Myocyte (in vitro differentiated cells): ENCODE measurements at regions not wholly inside any gene's neighbourhood (a gene's known extent, or its start where the extent isn't known, plus 50 kb on each side); places are given as distances from the start of the nearest gene placed in this dataset.

Experiments
- DNase-seq: peaks from one replicate; pipeline ENCODE4 v3.0.0-alpha.2; 2012; ENCODE audit warnings: low read depth

GRCh38 chr11:104609311-104610085 lies 288.8 kb downstream of the CASP12 start:
- peak; percentile 58 for DNase-seq

- no peak for DNase-seq
Measured at GRCh38 chr11:104602643-104603042, 295.6 kb downstream of the CASP12 start.

GRCh38 chr11:104594228-104594958 lies 303.9 kb downstream of the CASP12 start:
- no peak for DNase-seq

GRCh38 chr11:104588970-104589369 lies 309.3 kb downstream of the CASP12 start:
- DNase-seq: peak; percentile 62

DNA sequence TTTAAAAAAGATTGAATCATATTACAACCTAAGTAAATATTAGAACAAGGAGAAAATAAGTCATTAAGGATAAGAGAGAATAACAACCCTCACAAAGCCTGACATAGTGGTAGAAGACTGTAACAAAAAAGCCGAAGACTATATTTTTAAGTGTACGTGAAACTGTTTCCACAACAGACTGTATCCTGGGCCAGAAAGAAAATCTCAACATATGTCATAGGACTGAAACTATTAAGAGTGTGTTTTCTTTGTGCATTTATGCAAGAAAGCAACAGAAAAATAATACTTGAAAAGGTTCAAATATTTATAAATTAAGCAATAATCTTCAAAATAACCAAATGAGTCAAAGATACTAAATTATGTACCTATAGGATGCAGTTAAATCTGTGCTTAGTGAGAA lies 309.8 kb downstream of the CASP12 start:
- no peak for DNase-seq

DNA sequence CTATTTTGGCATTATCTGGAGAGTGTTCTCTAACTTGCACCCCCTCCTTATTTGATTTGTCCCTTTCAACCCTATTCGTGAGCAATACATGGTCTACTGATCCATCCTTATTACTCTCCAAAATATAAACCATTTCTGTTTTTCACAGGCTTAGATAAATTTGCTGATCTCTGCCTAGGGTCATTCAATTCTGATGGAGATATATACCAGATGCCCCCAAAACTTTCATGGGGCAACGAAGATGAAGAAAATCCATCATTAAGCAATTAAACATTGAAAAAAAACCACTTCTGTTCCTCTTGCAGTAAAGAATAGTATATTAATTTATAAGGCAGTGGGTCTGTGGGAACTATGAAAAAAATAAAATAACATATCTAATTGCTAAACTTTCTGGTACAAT lies 313.4 kb downstream of the CASP12 start:
- no peak for DNase-seq

GRCh38 chr11:104583857-104584256 lies 314.4 kb downstream of the CASP12 start:
- no peak for DNase-seq

GRCh38 chr11:104582431-104582830 lies 315.8 kb downstream of the CASP12 start:
- no peak for DNase-seq

GRCh38 chr11:104581246-104581980 lies 316.8 kb downstream of the CASP12 start:
- no peak for DNase-seq

GRCh38 chr11:104573441-104573990 lies 324.7 kb downstream of the CASP12 start:
- DNase-seq: peak; percentile 56

DNA sequence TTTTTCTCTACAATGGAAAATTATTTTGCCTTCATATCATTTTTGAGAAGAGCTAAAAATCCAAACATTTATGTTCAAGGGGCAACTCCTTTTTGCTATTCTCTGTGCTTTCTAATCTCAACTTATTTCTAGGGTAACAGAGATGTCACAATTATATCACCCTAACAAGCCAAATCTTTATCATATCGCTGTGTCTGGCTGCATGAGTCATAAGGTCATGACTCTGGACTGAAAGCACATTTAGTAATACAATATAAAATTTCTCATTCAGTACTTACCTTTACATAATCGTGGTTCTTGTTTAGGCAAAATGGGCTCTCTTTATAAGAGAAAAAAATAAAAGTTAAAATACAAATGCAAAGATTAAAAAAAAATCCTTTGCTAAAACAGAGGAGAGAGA lies 326.0 kb downstream of the CASP12 start:
- no peak for DNase-seq

- peak; percentile 33 for DNase-seq
Measured at GRCh38 chr11:104570078-104570701, 328.1 kb downstream of the CASP12 start.

- DNase-seq: no peak
Measured at GRCh38 chr11:104565583-104565961, 332.7 kb downstream of the CASP12 start.

DNA sequence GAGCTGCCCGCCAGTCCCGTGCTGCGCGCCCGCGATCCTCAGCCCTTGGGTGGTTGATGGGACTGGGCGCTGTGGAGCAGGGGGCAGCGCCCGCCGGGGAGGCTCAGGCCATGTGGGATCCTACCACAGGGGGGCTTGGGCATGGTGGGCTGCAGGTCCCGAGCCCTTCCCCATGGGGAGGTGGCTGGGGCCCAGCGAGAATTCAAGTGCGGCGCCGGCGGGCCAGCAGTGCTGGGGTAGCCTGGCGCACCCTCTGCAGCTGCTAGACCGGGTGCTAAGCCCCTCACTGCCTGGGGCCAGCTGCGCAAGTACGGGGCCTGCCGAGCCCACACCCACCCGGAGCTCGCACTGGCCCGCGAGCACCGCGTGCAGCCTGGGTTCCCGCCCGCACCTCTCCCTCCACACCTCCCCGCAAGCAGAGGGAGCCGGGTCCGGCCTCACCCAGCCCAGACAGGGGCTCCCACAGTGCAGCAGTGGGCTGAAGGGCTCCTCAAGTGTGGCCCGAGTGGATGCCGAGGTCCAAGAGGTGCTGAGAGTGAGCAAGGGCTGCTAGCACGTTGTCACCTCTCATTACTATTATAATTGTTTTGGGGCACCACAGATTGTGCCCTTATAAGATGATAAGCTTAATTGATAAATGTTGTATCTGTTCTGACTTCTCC lies 333.2 kb downstream of the CASP12 start:
- no peak for DNase-seq

DNA sequence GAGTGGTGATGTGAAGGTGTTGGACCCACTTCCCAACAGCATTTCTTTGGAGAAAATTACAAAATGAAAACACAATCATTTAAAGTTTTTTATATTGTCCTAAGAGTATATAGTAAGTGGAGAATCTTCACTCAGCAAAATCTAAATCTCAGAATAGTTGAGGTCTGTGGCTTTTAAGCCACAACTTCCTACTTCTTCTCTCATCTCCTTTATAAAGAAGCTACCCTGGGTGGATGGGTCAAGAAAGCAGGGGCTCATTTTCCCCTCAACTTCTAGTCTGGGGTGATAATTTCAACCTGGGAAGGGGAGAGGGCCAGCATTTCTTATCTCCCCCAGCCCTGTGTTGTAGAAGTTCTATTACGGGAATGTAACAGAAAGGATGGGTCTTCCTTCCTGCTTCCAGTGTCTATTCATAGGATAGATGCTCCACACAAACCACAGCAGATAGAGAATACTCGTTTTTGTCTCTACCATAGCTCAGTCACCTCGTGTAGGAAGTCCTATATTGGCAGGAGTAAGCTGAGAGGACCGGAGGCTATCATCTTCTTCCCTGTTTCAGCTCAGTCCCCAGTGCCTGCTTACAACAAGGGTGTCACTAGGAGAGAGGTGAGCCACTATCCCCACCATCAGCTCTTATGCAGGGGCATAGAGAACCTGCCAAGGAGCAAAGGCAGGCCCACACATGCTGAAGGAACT lies 341.5 kb downstream of the CASP12 start:
- peak; percentile 34 for DNase-seq

DNA sequence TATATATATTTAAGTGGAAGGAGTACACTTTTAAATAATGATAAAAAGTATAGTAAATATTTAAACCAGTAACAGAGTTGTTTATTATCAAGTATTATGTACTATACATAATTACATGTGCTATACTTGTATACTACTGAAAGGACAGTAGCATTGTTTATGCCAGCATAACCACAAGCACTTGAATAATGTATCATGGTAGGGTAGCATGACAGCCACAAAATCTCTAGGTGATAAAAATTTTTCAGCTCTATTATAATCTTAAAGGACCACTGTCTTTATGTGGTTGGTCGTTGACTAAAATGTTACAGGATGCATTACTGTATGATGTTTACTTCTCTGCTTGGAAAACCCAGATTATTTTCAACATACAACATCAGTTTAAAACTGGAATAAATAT lies 349.2 kb downstream of the CASP12 start:
- DNase-seq: no peak

DNA sequence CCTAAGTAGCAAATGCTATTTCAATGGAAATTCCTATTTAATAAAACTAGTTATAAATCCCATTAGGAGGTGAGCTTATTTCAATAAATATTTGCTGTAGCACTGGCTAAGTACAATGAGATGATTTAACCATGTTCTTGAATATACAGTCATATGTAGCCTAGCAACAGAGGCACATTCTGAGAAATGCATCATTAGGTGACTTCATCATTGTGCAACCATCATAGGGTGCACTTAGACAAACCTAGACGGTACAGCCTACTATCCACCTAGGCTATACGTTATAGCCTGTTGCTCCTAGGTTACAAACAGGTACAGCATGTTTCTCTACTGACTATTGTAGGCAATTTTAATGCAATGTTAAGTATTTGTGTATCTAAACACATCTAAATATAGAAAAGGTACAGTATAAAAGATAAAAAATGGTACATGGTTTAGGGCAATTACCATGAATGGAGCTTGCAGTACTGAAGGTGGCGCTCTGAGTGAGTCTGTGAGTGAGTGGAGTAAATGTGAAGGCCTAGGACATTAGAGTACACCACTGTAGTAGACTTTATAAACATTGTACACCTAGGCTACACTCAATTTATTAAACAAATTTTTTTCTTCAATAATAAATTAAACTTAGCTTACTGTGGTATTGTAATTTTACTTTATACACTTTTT lies 350.1 kb downstream of the CASP12 start:
- DNase-seq: no peak

DNA sequence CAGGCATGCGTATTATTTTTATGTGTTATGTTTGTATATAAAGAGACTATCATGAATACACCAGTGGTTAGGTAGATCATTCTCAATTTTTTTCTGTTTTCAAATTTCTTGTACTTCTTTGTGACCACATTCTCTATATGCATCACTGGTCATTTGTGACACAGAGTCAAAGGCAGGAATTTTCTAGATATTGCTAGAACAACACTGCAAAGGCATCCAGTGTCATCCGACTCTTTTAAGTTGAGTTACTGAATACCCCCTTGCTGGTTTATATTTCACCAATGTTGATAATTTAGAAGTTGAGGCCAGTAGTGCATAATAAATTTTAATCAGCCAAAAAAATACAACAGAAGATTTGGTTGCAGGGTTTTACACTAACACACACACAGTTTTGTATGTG lies 351.8 kb downstream of the CASP12 start:
- no peak for DNase-seq

- no peak for DNase-seq
Measured at GRCh38 chr11:104541701-104542100, 356.6 kb downstream of the CASP12 start.

- no peak for DNase-seq
Measured at GRCh38 chr11:104538313-104538712, 359.9 kb downstream of the CASP12 start.
